Endothelial cell of umbilical vein (primary cell): ENCODE measurements at regions not wholly inside any gene's neighbourhood (a gene's known extent, or its start where the extent isn't known, plus 50 kb on each side); places are given as distances from the start of the nearest gene placed in this dataset.

ENCODE experiments used
- BruUV-seq: library from RNA; stranded (reverse); fragments of 400-500 nt; replicated peaks from 2 replicates; lab custom pipeline; 2021; lab: Mats Ljungman, UMichigan
- CTCF ChIA-PET: fragments of 300-600, 350-600 bp; sonication (Branson Sonifier 250); formaldehyde crosslinking; loops from one replicate; lab custom pipeline; 2021; ENCODE audit warnings: antibody characterized with exemption, inconsistent platforms; lab: Charles Lee
- POLR2A ChIA-PET: fragments of 300-600, 350-600 bp; sonication (Branson Sonifier 250); formaldehyde crosslinking; loops from one replicate; lab custom pipeline; 2021; ENCODE audit warnings: antibody characterized with exemption, inconsistent platforms; lab: Charles Lee
- DNase-seq: peaks from one replicate; pipeline ENCODE4 v3.0.0-alpha.2; 2011; ENCODE audit warnings: low read depth, low spot score
- FAIRE-seq: peaks from 2 replicates; lab custom pipeline; 2011; peaks lifted over from hg19 to GRCh38; lab: Jason Lieb, UNC
- H2AFZ ChIP-seq: 2 replicates; pipeline ENCODE4 v1.6.0; 2012; ENCODE audit warnings: low read depth, low read length, control low read depth, inconsistent platforms
- H3K27ac ChIP-seq: 2 replicates; pipeline ENCODE4 v1.5.1; 2011; ENCODE audit warnings: low read depth, mild to moderate bottlenecking, control low read depth, low read length, moderate library complexity; ENCODE audit not compliant: insufficient read depth
- H3K27me3 ChIP-seq, 2 experiments: 2 replicates each; pipeline versions ENCODE4 v1.6.0 to v1.6.1; 2011; ENCODE audit warnings: low read length in 2 of 2, mixed read lengths in 1 of 2; ENCODE audit not compliant: control insufficient read depth in 2 of 2, insufficient read depth in 2 of 2
- H3K36me3 ChIP-seq, 2 experiments: 2 replicates in 1 of 2; 3 replicates in 1 of 2; pipeline ENCODE4 v1.5.1; 2011; ENCODE audit warnings: low read length in 2 of 2, mild to moderate bottlenecking in 1 of 2, moderate library complexity in 1 of 2; ENCODE audit not compliant: control insufficient read depth in 2 of 2, insufficient read depth in 2 of 2; ENCODE audit errors: extremely low read depth in 1 of 2
- H3K4me1 ChIP-seq: 3 replicates; pipeline ENCODE4 v1.5.1; 2011; ENCODE audit warnings: mild to moderate bottlenecking, low read length; ENCODE audit not compliant: control insufficient read depth, insufficient read depth; ENCODE audit errors: extremely low read depth
- H3K4me2 ChIP-seq: 2 replicates; pipeline ENCODE4 v1.6.1; 2011; ENCODE audit warnings: low read length, control low read depth, mixed read lengths; ENCODE audit not compliant: insufficient read depth
- H3K4me3 ChIP-seq, 3 experiments: fragments of 200-600 bp in 1 of 3; sonication (generic), shearing (Covaris generic) in 1 of 3; replicated peaks in 1 of 3; 2 replicates each; pipeline ENCODE4 v1.5.1; 2011 to 2016; ENCODE audit warnings: control low read depth in 3 of 3, low read length in 3 of 3, mild to moderate bottlenecking in 2 of 3, inconsistent platforms in 1 of 3, low read depth in 1 of 3, moderate library complexity in 1 of 3; ENCODE audit not compliant: insufficient read depth in 1 of 3
- H3K79me2 ChIP-seq: 2 replicates; pipeline ENCODE4 v1.6.0; 2012; ENCODE audit warnings: low read length, inconsistent platforms; ENCODE audit not compliant: control insufficient read depth, insufficient read depth
- H3K9ac ChIP-seq: replicated peaks from 2 replicates; pipeline ENCODE3; 2011; ENCODE audit warnings: low read length, control low read depth; ENCODE audit not compliant: insufficient read depth; ENCODE audit errors: extremely low read depth
- H3K9me1 ChIP-seq: replicated peaks from 3 replicates; pipeline ENCODE4 v1.6.0; 2011; ENCODE audit warnings: mild to moderate bottlenecking, low read length; ENCODE audit not compliant: control insufficient read depth, insufficient read depth; ENCODE audit errors: extremely low read depth
- H3K9me3 ChIP-seq: replicated peaks from 2 replicates; pipeline ENCODE4 v1.5.1; 2012; ENCODE audit warnings: low read length, inconsistent platforms; ENCODE audit not compliant: control insufficient read depth, insufficient read depth
- H4K20me1 ChIP-seq: replicated peaks from 2 replicates; pipeline ENCODE3; 2011; ENCODE audit warnings: mild to moderate bottlenecking, low read length; ENCODE audit not compliant: control insufficient read depth, insufficient read depth; ENCODE audit errors: extremely low read depth
- CTCF ChIP-seq, 2 donors: IDR thresholded peaks; 1 replicate in 1 of 2; 2 replicates in 1 of 2; pipeline ENCODE4 v1.5.1; 2011; ENCODE audit warnings: low read length in 2 of 2, mild to moderate bottlenecking in 2 of 2, moderate library complexity in 2 of 2, control low read depth in 1 of 2, inconsistent platforms in 1 of 2, low read depth in 1 of 2; ENCODE audit not compliant: insufficient read depth in 1 of 2; ENCODE audit errors: extremely low read depth in 1 of 2
- EZH2 ChIP-seq: IDR thresholded peaks from 2 replicates; pipeline ENCODE4 v1.6.1; 2012; ENCODE audit warnings: borderline replicate concordance, low read depth, mild to moderate bottlenecking, moderate library complexity, low read length, inconsistent platforms; ENCODE audit not compliant: severe bottlenecking
- FOS ChIP-seq: IDR thresholded peaks from 2 replicates; pipeline ENCODE4 v1.6.1; 2011; ENCODE audit warnings: mild to moderate bottlenecking, low read length, moderate library complexity, borderline replicate concordance; ENCODE audit not compliant: insufficient read depth
- JUN ChIP-seq: IDR thresholded peaks from 2 replicates; pipeline ENCODE4 v1.6.1; 2011; ENCODE audit warnings: borderline replicate concordance, low read depth; ENCODE audit not compliant: insufficient read length, insufficient read depth
- MYC ChIP-seq: IDR thresholded peaks from one replicate; pipeline ENCODE4 v1.6.1; 2011; ENCODE audit warnings: mild to moderate bottlenecking, low read depth, low read length
- POLR2AphosphoS5 ChIP-seq: IDR thresholded peaks from 2 replicates; pipeline ENCODE4 v1.6.1; 2012; ENCODE audit warnings: low read depth, mild to moderate bottlenecking, control low read depth, low read length, moderate library complexity; ENCODE audit not compliant: insufficient read depth
- dilution Hi-C: fragments of 300-500 bp; cut with MboI; formaldehyde crosslinking; loops from one replicate; pipeline ENCODE4 v1.15.0; 2019; ENCODE audit warnings: low sequenced_read_pairs; ENCODE audit not compliant: extremely low pct_ligation_motif_present
- intact Hi-C: fragments of 100-400 bp; cut with micrococcal nuclease; formaldehyde crosslinking; loops from one replicate; pipeline ENCODE4 v1.10.0; 2022
- TF ChIP-seq, protein P1 (sequence below): IDR thresholded peaks from 2 replicates; pipeline ENCODE4 v1.6.1; 2011; ENCODE audit not compliant: insufficient read depth, insufficient read length

- POLR2A ChIA-PET = no interaction called here
- no peaks in the 10 kb centered on the region for H4K20me1 ChIP-seq
- no peaks in the 10 kb centered on the region for H3K27me3 ChIP-seq
- FAIRE-seq (no peak), DNase-seq (no peak)
- H3K9me3 ChIP-seq = no peaks in the 10 kb centered on the region
- no peaks in the 10 kb centered on the region for H3K9me1 ChIP-seq
- H3K36me3 ChIP-seq = no peaks in the 10 kb centered on the region
- no peak overlapping the region for H3K4me3 ChIP-seq
- no peak overlapping the region for H3K9ac ChIP-seq
- TF ChIP-seq EZH2 = no peak
- H3K4me2 ChIP-seq = no peak overlapping the region
- intact Hi-C loops (no loop called here), dilution Hi-C loops (no loop called here)
- CTCF ChIA-PET = no interaction called here
- BruUV-seq = no TSS peak
- no peak overlapping the region for H3K27ac ChIP-seq
- H3K4me1 ChIP-seq = no peaks in the 10 kb centered on the region
- no peaks in the 10 kb centered on the region for H3K79me2 ChIP-seq
- no peak overlapping the region for H2AFZ ChIP-seq
These were observed 443.2 kb upstream of the FRG1 start for GRCh38 chr4:189497516-189497915.

GRCh38 chr4:189497996-189498395 lies 442.7 kb upstream of the FRG1 start:
- ChIA-PET CTCF (no interaction called here), POLR2A (no interaction called here)
- no peaks in the 10 kb centered on the region for H3K4me1 ChIP-seq
- no peaks in the 10 kb centered on the region for H3K9me1 ChIP-seq
- BruUV-seq = no TSS peak
- H3K27me3 ChIP-seq = no peaks in the 10 kb centered on the region
- no peak overlapping the region for H3K9ac ChIP-seq
- DNase-seq = no peak
- H3K79me2 ChIP-seq = no peaks in the 10 kb centered on the region
- H3K9me3 ChIP-seq = no peaks in the 10 kb centered on the region
- H2AFZ ChIP-seq = no peak overlapping the region
- H3K36me3 ChIP-seq = no peaks in the 10 kb centered on the region
- intact Hi-C loops = no loop called here
- FAIRE-seq = no peak
- dilution Hi-C loops = no loop called here
- no peaks in the 10 kb centered on the region for H4K20me1 ChIP-seq
- H3K4me2 ChIP-seq = no peak overlapping the region
- no peak overlapping the region for H3K4me3 ChIP-seq
- TF ChIP-seq EZH2 (no peak), POLR2AphosphoS5 (no peak), MYC (no peak), JUN (no peak), CTCF (IDR thresholded peaks at IDR 0.05; ENCODE audit: extremely low read depth in 1 of 2, insufficient read depth in 1 of 2, low read depth in 1 of 2, low read length in 2 of 2) (no peak), FOS (no peak)
- TF ChIP-seq, protein P1, sequence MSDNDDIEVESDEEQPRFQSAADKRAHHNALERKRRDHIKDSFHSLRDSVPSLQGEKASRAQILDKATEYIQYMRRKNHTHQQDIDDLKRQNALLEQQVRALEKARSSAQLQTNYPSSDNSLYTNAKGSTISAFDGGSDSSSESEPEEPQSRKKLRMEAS = no peak
- H3K27ac ChIP-seq = no peak overlapping the region
